ENCODE measurements at regions not wholly inside any gene's neighbourhood (a gene's known extent, or its start where the extent isn't known, plus 50 kb on each side); places are given as distances from the start of the nearest gene placed in this dataset.
"Not testable (repeated sequence)": the region's sequence is repeated elsewhere in the genome, so short reads cannot be mapped to it uniquely, and the experiment has no call there.

- DNase-seq (ENCODE audit: low read depth in 2 of 2) = no peak
Measured at GRCh38 chr3:176206809-176207208, 990.5 kb downstream of the TBL1XR1 start.

GRCh38 chr3:176202652-176203051 is 994.6 kb downstream of the TBL1XR1 start:
- no peak for DNase-seq (ENCODE audit: low read depth in 2 of 2)

- no peak for DNase-seq (ENCODE audit: low read depth in 2 of 2)
Measured at GRCh38 chr3:176193032-176193730, 1004.1 kb downstream of the TBL1XR1 start.

GRCh38 chr3:176190755-176191154 is 1006.5 kb downstream of the TBL1XR1 start:
- no peak for DNase-seq (ENCODE audit: low read depth in 2 of 2)

GRCh38 chr3:176183181-176183580 is 1014.1 kb downstream of the TBL1XR1 start:
- no peak for DNase-seq (ENCODE audit: low read depth in 2 of 2)

GRCh38 chr3:176174060-176174459 is 1023.2 kb downstream of the TBL1XR1 start:
- DNase-seq (ENCODE audit: low read depth in 2 of 2) = no peak

- DNase-seq (ENCODE audit: low read depth in 2 of 2) = no peak
Measured at GRCh38 chr3:176172492-176172891, 1024.8 kb downstream of the TBL1XR1 start.

- DNase-seq (ENCODE audit: low read depth in 2 of 2) = no peak
Measured at GRCh38 chr3:176167272-176167671, 1030.0 kb downstream of the TBL1XR1 start.

- no peak for DNase-seq (ENCODE audit: low read depth in 2 of 2)
Measured at GRCh38 chr3:176160997-176161396, 1036.3 kb downstream of the TBL1XR1 start.

GRCh38 chr3:176159796-176160195 is 1037.5 kb downstream of the TBL1XR1 start:
- no peak for DNase-seq (ENCODE audit: low read depth in 2 of 2)

GRCh38 chr3:176155012-176155411 is 1042.3 kb downstream of the TBL1XR1 start:
- no peak for DNase-seq (ENCODE audit: low read depth in 2 of 2)

- no peak for DNase-seq (ENCODE audit: low read depth in 2 of 2)
Measured at GRCh38 chr3:176149567-176149966, 1047.7 kb downstream of the TBL1XR1 start.

- no peak for DNase-seq (ENCODE audit: low read depth in 2 of 2)
Measured at GRCh38 chr3:176147251-176147650, 1050.0 kb downstream of the TBL1XR1 start.

- DNase-seq (ENCODE audit: low read depth in 2 of 2) = no peak
Measured at GRCh38 chr3:176141837-176142236, 1055.4 kb downstream of the TBL1XR1 start.

- no peak for DNase-seq (ENCODE audit: low read depth in 2 of 2)
Measured at GRCh38 chr3:176120507-176120906, 1076.8 kb downstream of the TBL1XR1 start.

- DNase-seq (ENCODE audit: low read depth in 2 of 2) = no peak
Measured at GRCh38 chr3:176119826-176120225, 1077.5 kb downstream of the TBL1XR1 start.

- DNase-seq (ENCODE audit: low read depth in 2 of 2) = no peak
Measured at GRCh38 chr3:176106380-176106779, 1090.9 kb downstream of the TBL1XR1 start.

GRCh38 chr3:176097027-176097426 is 1100.3 kb downstream of the TBL1XR1 start:
- no peak for DNase-seq (ENCODE audit: low read depth in 2 of 2)

- DNase-seq (ENCODE audit: low read depth in 2 of 2) = not testable (repeated sequence)
Measured at GRCh38 chr3:176093892-176094291, 1103.4 kb downstream of the TBL1XR1 start.

GRCh38 chr3:176090727-176091126 is 1106.6 kb downstream of the TBL1XR1 start:
- DNase-seq (ENCODE audit: low read depth in 2 of 2) = no peak

- no peak for DNase-seq (ENCODE audit: low read depth in 2 of 2)
Measured at GRCh38 chr3:176088962-176089383, 1108.3 kb downstream of the TBL1XR1 start.

GRCh38 chr3:176087066-176087697 is 1110.1 kb downstream of the TBL1XR1 start:
- no peak for DNase-seq (ENCODE audit: low read depth in 2 of 2)

GRCh38 chr3:176079785-176080184 is 1117.5 kb downstream of the TBL1XR1 start:
- no peak for DNase-seq (ENCODE audit: low read depth in 2 of 2)
